Endothelial cell of umbilical vein (primary cell): ENCODE measurements at regions not wholly inside any gene's neighbourhood (a gene's known extent, or its start where the extent isn't known, plus 50 kb on each side); places are given as distances from the start of the nearest gene placed in this dataset.

Experiments used
- BruUV-seq: library from RNA; stranded (reverse); fragments of 400-500 nt; replicated peaks from 2 replicates; lab custom pipeline; 2021; lab: Mats Ljungman, UMichigan
- CTCF ChIA-PET: fragments of 300-600, 350-600 bp; sonication (Branson Sonifier 250); formaldehyde crosslinking; loops from one replicate; lab custom pipeline; 2021; ENCODE audit warnings: antibody characterized with exemption, inconsistent platforms; lab: Charles Lee
- POLR2A ChIA-PET: fragments of 300-600, 350-600 bp; sonication (Branson Sonifier 250); formaldehyde crosslinking; loops from one replicate; lab custom pipeline; 2021; ENCODE audit warnings: antibody characterized with exemption, inconsistent platforms; lab: Charles Lee
- DNase-seq: peaks from one replicate; pipeline ENCODE4 v3.0.0-alpha.2; 2011; ENCODE audit warnings: low read depth, low spot score
- FAIRE-seq: peaks from 2 replicates; lab custom pipeline; 2011; peaks lifted over from hg19 to GRCh38; lab: Jason Lieb, UNC
- H2AFZ ChIP-seq: 2 replicates; pipeline ENCODE4 v1.6.0; 2012; ENCODE audit warnings: low read depth, low read length, control low read depth, inconsistent platforms
- H3K27ac ChIP-seq: 2 replicates; pipeline ENCODE4 v1.5.1; 2011; ENCODE audit warnings: low read depth, mild to moderate bottlenecking, control low read depth, low read length, moderate library complexity; ENCODE audit not compliant: insufficient read depth
- H3K27me3 ChIP-seq, 2 experiments: 2 replicates each; pipeline versions ENCODE4 v1.6.0 to v1.6.1; 2011; ENCODE audit warnings: low read length in 2 of 2, mixed read lengths in 1 of 2; ENCODE audit not compliant: control insufficient read depth in 2 of 2, insufficient read depth in 2 of 2
- H3K36me3 ChIP-seq, 2 experiments: 2 replicates in 1 of 2; 3 replicates in 1 of 2; pipeline ENCODE4 v1.5.1; 2011; ENCODE audit warnings: low read length in 2 of 2, mild to moderate bottlenecking in 1 of 2, moderate library complexity in 1 of 2; ENCODE audit not compliant: control insufficient read depth in 2 of 2, insufficient read depth in 2 of 2; ENCODE audit errors: extremely low read depth in 1 of 2
- H3K4me1 ChIP-seq: 3 replicates; pipeline ENCODE4 v1.5.1; 2011; ENCODE audit warnings: mild to moderate bottlenecking, low read length; ENCODE audit not compliant: control insufficient read depth, insufficient read depth; ENCODE audit errors: extremely low read depth
- H3K4me2 ChIP-seq: 2 replicates; pipeline ENCODE4 v1.6.1; 2011; ENCODE audit warnings: low read length, control low read depth, mixed read lengths; ENCODE audit not compliant: insufficient read depth
- H3K4me3 ChIP-seq, 3 experiments: fragments of 200-600 bp in 1 of 3; sonication (generic), shearing (Covaris generic) in 1 of 3; replicated peaks in 1 of 3; 2 replicates each; pipeline ENCODE4 v1.5.1; 2011 to 2016; ENCODE audit warnings: control low read depth in 3 of 3, low read length in 3 of 3, mild to moderate bottlenecking in 2 of 3, inconsistent platforms in 1 of 3, low read depth in 1 of 3, moderate library complexity in 1 of 3; ENCODE audit not compliant: insufficient read depth in 1 of 3
- H3K79me2 ChIP-seq: 2 replicates; pipeline ENCODE4 v1.6.0; 2012; ENCODE audit warnings: low read length, inconsistent platforms; ENCODE audit not compliant: control insufficient read depth, insufficient read depth
- H3K9ac ChIP-seq: replicated peaks from 2 replicates; pipeline ENCODE3; 2011; ENCODE audit warnings: low read length, control low read depth; ENCODE audit not compliant: insufficient read depth; ENCODE audit errors: extremely low read depth
- H3K9me1 ChIP-seq: replicated peaks from 3 replicates; pipeline ENCODE4 v1.6.0; 2011; ENCODE audit warnings: mild to moderate bottlenecking, low read length; ENCODE audit not compliant: control insufficient read depth, insufficient read depth; ENCODE audit errors: extremely low read depth
- H3K9me3 ChIP-seq: replicated peaks from 2 replicates; pipeline ENCODE4 v1.5.1; 2012; ENCODE audit warnings: low read length, inconsistent platforms; ENCODE audit not compliant: control insufficient read depth, insufficient read depth
- H4K20me1 ChIP-seq: replicated peaks from 2 replicates; pipeline ENCODE3; 2011; ENCODE audit warnings: mild to moderate bottlenecking, low read length; ENCODE audit not compliant: control insufficient read depth, insufficient read depth; ENCODE audit errors: extremely low read depth
- CTCF ChIP-seq, 2 donors: IDR thresholded peaks; 1 replicate in 1 of 2; 2 replicates in 1 of 2; pipeline ENCODE4 v1.5.1; 2011; ENCODE audit warnings: low read length in 2 of 2, mild to moderate bottlenecking in 2 of 2, moderate library complexity in 2 of 2, control low read depth in 1 of 2, inconsistent platforms in 1 of 2, low read depth in 1 of 2; ENCODE audit not compliant: insufficient read depth in 1 of 2; ENCODE audit errors: extremely low read depth in 1 of 2
- EZH2 ChIP-seq: IDR thresholded peaks from 2 replicates; pipeline ENCODE4 v1.6.1; 2012; ENCODE audit warnings: borderline replicate concordance, low read depth, mild to moderate bottlenecking, moderate library complexity, low read length, inconsistent platforms; ENCODE audit not compliant: severe bottlenecking
- FOS ChIP-seq: IDR thresholded peaks from 2 replicates; pipeline ENCODE4 v1.6.1; 2011; ENCODE audit warnings: mild to moderate bottlenecking, low read length, moderate library complexity, borderline replicate concordance; ENCODE audit not compliant: insufficient read depth
- GATA2 ChIP-seq: IDR thresholded peaks from 2 replicates; pipeline ENCODE4 v1.7.0; 2011; ENCODE audit warnings: low read depth, mild to moderate bottlenecking, moderate library complexity, mixed read lengths, low read length; ENCODE audit not compliant: insufficient read length, insufficient read depth
- JUN ChIP-seq: IDR thresholded peaks from 2 replicates; pipeline ENCODE4 v1.6.1; 2011; ENCODE audit warnings: borderline replicate concordance, low read depth; ENCODE audit not compliant: insufficient read length, insufficient read depth
- MAX ChIP-seq: IDR thresholded peaks from 2 replicates; pipeline ENCODE4 v1.6.1; 2011; ENCODE audit not compliant: insufficient read depth, insufficient read length
- MYC ChIP-seq: IDR thresholded peaks from one replicate; pipeline ENCODE4 v1.6.1; 2011; ENCODE audit warnings: mild to moderate bottlenecking, low read depth, low read length
- POLR2A ChIP-seq: IDR thresholded peaks from 2 replicates; pipeline ENCODE4 v1.6.1; 2012; ENCODE audit warnings: low read depth, mild to moderate bottlenecking, control low read depth, low read length
- POLR2AphosphoS5 ChIP-seq: IDR thresholded peaks from 2 replicates; pipeline ENCODE4 v1.6.1; 2012; ENCODE audit warnings: low read depth, mild to moderate bottlenecking, control low read depth, low read length, moderate library complexity; ENCODE audit not compliant: insufficient read depth
- dilution Hi-C: fragments of 300-500 bp; cut with MboI; formaldehyde crosslinking; loops from one replicate; pipeline ENCODE4 v1.15.0; 2019; ENCODE audit warnings: low sequenced_read_pairs; ENCODE audit not compliant: extremely low pct_ligation_motif_present
- intact Hi-C: fragments of 100-400 bp; cut with micrococcal nuclease; formaldehyde crosslinking; loops from one replicate; pipeline ENCODE4 v1.10.0; 2022

DNA sequence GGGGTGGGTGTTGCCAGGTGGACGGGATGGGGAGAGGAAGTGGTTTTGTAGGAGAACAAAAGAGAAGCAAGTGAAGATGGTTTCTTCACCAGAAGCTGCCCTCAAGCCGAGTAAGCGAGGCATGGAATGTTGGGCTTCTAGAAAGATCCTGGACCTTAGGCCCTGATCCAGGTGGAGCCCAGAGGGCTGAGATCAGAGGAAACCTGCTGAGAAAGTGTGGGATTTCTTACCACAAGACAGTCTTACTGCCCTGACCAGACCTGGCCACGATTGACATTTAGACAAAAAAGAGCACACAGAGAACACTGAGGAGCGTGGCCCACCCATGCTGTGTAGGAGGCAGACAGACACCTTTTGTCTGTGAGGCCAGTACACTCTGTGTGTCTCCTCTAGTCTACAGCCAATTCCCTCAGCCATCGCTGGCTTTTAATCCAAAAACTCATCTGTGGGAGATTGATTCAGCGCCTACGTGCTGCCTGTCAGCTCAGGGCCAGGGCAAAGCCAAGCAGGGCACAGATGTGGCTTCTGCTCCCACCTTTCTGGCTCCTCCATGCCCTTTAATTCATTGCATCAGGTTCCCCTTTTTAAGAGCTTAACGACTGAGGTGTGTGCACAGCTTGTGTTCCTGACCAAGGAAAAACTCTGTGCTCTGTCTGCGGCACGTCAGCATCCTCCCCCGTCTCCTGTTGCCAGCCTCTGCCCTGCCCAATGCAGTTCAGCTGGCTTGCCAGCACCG, 123.3 kb downstream of the AKAP11 start:
- H3K4me1 ChIP-seq, result no peaks in the 10 kb centered on the region
- TF ChIP-seq MAX, result no peak
- no peak for TF ChIP-seq POLR2A
- POLR2A ChIA-PET, result no interaction called here
- CTCF ChIA-PET, result no interaction called here
- H3K27ac ChIP-seq, result no peak overlapping the region
- H3K79me2 ChIP-seq, result no peaks in the 10 kb centered on the region
- DNase-seq (no peak), FAIRE-seq (no peak)
- H3K4me3 ChIP-seq, result no peak overlapping the region
- H4K20me1 ChIP-seq, result no peaks in the 10 kb centered on the region
- dilution Hi-C loops, result no loop called here
- peaks cover 5 to 6% of the 10 kb centered on the region in 2 experiments for H3K27me3 ChIP-seq
- BruUV-seq, result no TSS peak
- H3K36me3 ChIP-seq, result no peaks in the 10 kb centered on the region
- H3K4me2 ChIP-seq, result no peak overlapping the region
- H3K9me3 ChIP-seq, result no peaks in the 10 kb centered on the region
- no peak overlapping the region for H3K9ac ChIP-seq
- H3K9me1 ChIP-seq, result no peaks in the 10 kb centered on the region
- no peak overlapping the region for H2AFZ ChIP-seq
- intact Hi-C loops, result no loop called here

DNA sequence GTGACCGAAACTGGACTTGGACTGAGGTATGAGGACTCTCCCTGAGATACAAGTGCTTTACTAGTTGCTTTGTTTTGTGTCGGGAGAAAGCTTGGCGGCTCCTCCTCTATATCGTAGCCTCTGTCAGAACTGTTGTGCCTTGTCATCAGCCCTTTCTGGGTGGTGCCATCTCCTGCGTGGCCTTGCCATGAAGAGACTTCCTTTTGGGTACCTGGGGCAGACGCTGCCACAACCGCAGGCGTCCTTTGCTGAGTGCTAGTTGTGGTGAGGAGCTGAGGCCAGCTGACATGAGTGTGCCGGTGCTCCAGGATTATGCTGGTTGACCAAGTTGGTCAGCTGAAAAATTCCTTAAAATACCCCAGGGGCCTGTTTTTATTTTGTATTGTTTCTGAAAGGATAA, 124.5 kb downstream of the AKAP11 start:
- Histone ChIP-seq H3K36me3 (no peaks in the 10 kb centered on the region), H3K4me1 (no peaks in the 10 kb centered on the region), H3K79me2 (no peaks in the 10 kb centered on the region), H3K27me3 (peaks cover under 1 to 6% of the 10 kb centered on the region in 2 experiments), H4K20me1 (no peaks in the 10 kb centered on the region), H2AFZ (no peak overlapping the region), H3K27ac (no peak overlapping the region), H3K9me1 (no peaks in the 10 kb centered on the region), H3K4me2 (no peak overlapping the region), H3K4me3 (no peak overlapping the region), H3K9ac (no peak overlapping the region), H3K9me3 (no peaks in the 10 kb centered on the region)
- TF ChIP-seq GATA2 (no peak), POLR2A (no peak), CTCF (IDR thresholded peaks at IDR 0.05; ENCODE audit: extremely low read depth in 1 of 2, insufficient read depth in 1 of 2, low read depth in 1 of 2, low read length in 2 of 2) (no peak), EZH2 (no peak), MYC (no peak), JUN (no peak), MAX (no peak), POLR2AphosphoS5 (no peak), FOS (no peak)
- POLR2A ChIA-PET, result no interaction called here
- BruUV-seq, result no TSS peak
- intact Hi-C loops, result no loop called here
- FAIRE-seq (no peak), DNase-seq (no peak)
- CTCF ChIA-PET, result no interaction called here
- dilution Hi-C loops, result no loop called here
